Spleen (tissue), 7 donors: ENCODE measurements at regions not wholly inside any gene's neighbourhood (a gene's known extent, or its start where the extent isn't known, plus 50 kb on each side); places are given as distances from the start of the nearest gene placed in this dataset.

Experiments
- POLR2AphosphoS5 ChIP-seq, 3 donors: sonication (generic); formaldehyde crosslinking; IDR thresholded peaks; one replicate each; pipeline ENCODE4 v1.5.1; 2017; ENCODE audit warnings: antibody characterized with exemption in 3 of 3
- TF ChIP-seq, protein P1 (sequence below), 11 experiments: fragments of 200-600 bp in 7 of 11; fragments of 450-650 bp in 4 of 11; sonication (generic) in 4 of 11; IDR thresholded peaks in 8 of 11; conservative IDR thresholded peaks in 3 of 11; 1 replicate in 7 of 11; 2 replicates in 4 of 11; pipeline versions ENCODE4 v1.4.0 to v1.8.0; 2016 to 2021; ENCODE audit warnings: antibody characterized with exemption in 11 of 11, inconsistent platforms in 4 of 11, mild to moderate bottlenecking in 1 of 11
- donor health status: DM: no; HTN: no; CAD: no; lungs with moderate emphysema.
- donor health status: DM: no; HTN: no; CAD: no.
- donor health status: DM: no; HTN: no; CAD: no.

- TF ChIP-seq, protein P1, sequence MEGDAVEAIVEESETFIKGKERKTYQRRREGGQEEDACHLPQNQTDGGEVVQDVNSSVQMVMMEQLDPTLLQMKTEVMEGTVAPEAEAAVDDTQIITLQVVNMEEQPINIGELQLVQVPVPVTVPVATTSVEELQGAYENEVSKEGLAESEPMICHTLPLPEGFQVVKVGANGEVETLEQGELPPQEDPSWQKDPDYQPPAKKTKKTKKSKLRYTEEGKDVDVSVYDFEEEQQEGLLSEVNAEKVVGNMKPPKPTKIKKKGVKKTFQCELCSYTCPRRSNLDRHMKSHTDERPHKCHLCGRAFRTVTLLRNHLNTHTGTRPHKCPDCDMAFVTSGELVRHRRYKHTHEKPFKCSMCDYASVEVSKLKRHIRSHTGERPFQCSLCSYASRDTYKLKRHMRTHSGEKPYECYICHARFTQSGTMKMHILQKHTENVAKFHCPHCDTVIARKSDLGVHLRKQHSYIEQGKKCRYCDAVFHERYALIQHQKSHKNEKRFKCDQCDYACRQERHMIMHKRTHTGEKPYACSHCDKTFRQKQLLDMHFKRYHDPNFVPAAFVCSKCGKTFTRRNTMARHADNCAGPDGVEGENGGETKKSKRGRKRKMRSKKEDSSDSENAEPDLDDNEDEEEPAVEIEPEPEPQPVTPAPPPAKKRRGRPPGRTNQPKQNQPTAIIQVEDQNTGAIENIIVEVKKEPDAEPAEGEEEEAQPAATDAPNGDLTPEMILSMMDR (IDR thresholded peaks at IDR 0.05 in 8 of 11, conservative IDR thresholded peaks at IDR 0.05 in 3 of 11): no peak
- TF ChIP-seq POLR2AphosphoS5 (IDR thresholded peaks at IDR 0.05): no peak
Measured at GRCh38 chr14:82689948-82690347, 1156.3 kb upstream of the SEL1L start.
